HG02610 (cell line): ENCODE measurements at regions not wholly inside any gene's neighbourhood (a gene's known extent, or its start where the extent isn't known, plus 50 kb on each side); places are given as distances from the start of the nearest gene placed in this dataset.
"Not testable (repeated sequence)": the region's sequence is repeated elsewhere in the genome, so short reads cannot be mapped to it uniquely, and the experiment has no call there.

Experiments used
- ATAC-seq: cut with Tn5 transposase; IDR thresholded peaks from one replicate; pipeline ENCODE4 v1.9.1; 2021; ENCODE audit warnings: mild to moderate bottlenecking, moderate library complexity; ENCODE audit not compliant: unreplicated experiment

- ATAC-seq: no peak
Observed at GRCh38 chr5:159497221-159497620, 166.9 kb upstream of the IL12B start.

GRCh38 chr5:159498630-159499029 lies 168.3 kb upstream of the IL12B start:
- no peak for ATAC-seq

GRCh38 chr5:159502116-159502515 lies 171.8 kb upstream of the IL12B start:
- ATAC-seq: not testable (repeated sequence)

- ATAC-seq: no peak
Observed at GRCh38 chr5:159503236-159503635, 172.9 kb upstream of the IL12B start.

GRCh38 chr5:159504106-159504856 lies 174.0 kb upstream of the IL12B start:
- no peak for ATAC-seq

GRCh38 chr5:159504857-159505304 lies 174.6 kb upstream of the IL12B start:
- ATAC-seq: no peak

GRCh38 chr5:159507055-159507454 lies 176.8 kb upstream of the IL12B start:
- no peak for ATAC-seq

- ATAC-seq: no peak
Observed at GRCh38 chr5:159507661-159508060, 177.4 kb upstream of the IL12B start.

GRCh38 chr5:159508344-159508743 lies 178.1 kb upstream of the IL12B start:
- no peak for ATAC-seq

GRCh38 chr5:159509002-159509660 lies 178.8 kb upstream of the IL12B start:
- ATAC-seq: no peak

GRCh38 chr5:159510282-159510681 lies 180.0 kb upstream of the IL12B start:
- no peak for ATAC-seq

GRCh38 chr5:159511570-159511969 lies 181.3 kb upstream of the IL12B start:
- no peak for ATAC-seq

GRCh38 chr5:159512064-159512463 lies 181.8 kb upstream of the IL12B start:
- no peak for ATAC-seq

GRCh38 chr5:159514229-159514810 lies 184.0 kb upstream of the IL12B start:
- no peak for ATAC-seq

- no peak for ATAC-seq
Observed at GRCh38 chr5:159515197-159515596, 184.9 kb upstream of the IL12B start.

- ATAC-seq: peak; percentile 92
Observed at GRCh38 chr5:159515909-159516415, 185.7 kb upstream of the IL12B start.

- no peak for ATAC-seq
Observed at GRCh38 chr5:159518371-159518770, 188.1 kb upstream of the IL12B start.

GRCh38 chr5:159519365-159519764 lies 189.1 kb upstream of the IL12B start:
- ATAC-seq: no peak

- ATAC-seq: no peak
Observed at GRCh38 chr5:159522841-159523240, 192.6 kb upstream of the IL12B start.

- ATAC-seq: not testable (repeated sequence)
Observed at GRCh38 chr5:159524279-159524678, 194.0 kb upstream of the IL12B start.

GRCh38 chr5:159525117-159525516 lies 194.8 kb upstream of the IL12B start:
- ATAC-seq: no peak
